ENCODE measurements at regions not wholly inside any gene's neighbourhood (a gene's known extent, or its start where the extent isn't known, plus 50 kb on each side); places are given as distances from the start of the nearest gene placed in this dataset.

DNA sequence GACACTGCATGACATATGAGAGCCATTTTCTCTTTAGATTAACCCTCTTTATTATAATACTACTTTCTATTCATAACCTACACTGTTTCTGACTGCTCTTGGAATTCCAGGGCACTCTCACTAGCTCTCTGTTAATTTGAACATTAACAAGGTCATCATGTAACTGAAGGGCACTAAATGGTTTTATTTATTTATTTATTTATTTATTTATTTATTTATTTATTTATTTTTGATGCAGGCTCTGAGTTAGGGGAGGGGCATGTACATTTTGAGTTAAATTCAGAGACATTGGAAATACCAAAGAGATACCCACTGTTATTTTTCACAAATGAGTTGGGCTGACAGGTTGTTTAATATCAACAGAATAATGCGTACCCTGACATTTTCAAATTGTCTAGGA, 1038.7 kb upstream of the NRXN1 start:
- TF ChIP-seq, protein P1, sequence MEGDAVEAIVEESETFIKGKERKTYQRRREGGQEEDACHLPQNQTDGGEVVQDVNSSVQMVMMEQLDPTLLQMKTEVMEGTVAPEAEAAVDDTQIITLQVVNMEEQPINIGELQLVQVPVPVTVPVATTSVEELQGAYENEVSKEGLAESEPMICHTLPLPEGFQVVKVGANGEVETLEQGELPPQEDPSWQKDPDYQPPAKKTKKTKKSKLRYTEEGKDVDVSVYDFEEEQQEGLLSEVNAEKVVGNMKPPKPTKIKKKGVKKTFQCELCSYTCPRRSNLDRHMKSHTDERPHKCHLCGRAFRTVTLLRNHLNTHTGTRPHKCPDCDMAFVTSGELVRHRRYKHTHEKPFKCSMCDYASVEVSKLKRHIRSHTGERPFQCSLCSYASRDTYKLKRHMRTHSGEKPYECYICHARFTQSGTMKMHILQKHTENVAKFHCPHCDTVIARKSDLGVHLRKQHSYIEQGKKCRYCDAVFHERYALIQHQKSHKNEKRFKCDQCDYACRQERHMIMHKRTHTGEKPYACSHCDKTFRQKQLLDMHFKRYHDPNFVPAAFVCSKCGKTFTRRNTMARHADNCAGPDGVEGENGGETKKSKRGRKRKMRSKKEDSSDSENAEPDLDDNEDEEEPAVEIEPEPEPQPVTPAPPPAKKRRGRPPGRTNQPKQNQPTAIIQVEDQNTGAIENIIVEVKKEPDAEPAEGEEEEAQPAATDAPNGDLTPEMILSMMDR (IDR thresholded peaks at IDR 0.05 in 4 of 5, conservative IDR thresholded peaks at IDR 0.05 in 1 of 5) = no peak
- TF ChIP-seq POLR2A (IDR thresholded peaks at IDR 0.05) = no peak

Measured in gastrocnemius medialis (tissue), 4 donors.